Thyroid gland (tissue), 4 donors: ENCODE measurements at regions not wholly inside any gene's neighbourhood (a gene's known extent, or its start where the extent isn't known, plus 50 kb on each side); places are given as distances from the start of the nearest gene placed in this dataset.

Source experiments
- POLR2A ChIP-seq, 2 donors: fragments of 450-650 bp; IDR thresholded peaks; one replicate each; pipeline ENCODE4 v1.6.1; 2017; ENCODE audit warnings: antibody characterized with exemption in 2 of 2, mild to moderate bottlenecking in 2 of 2, moderate library complexity in 1 of 2
- TF ChIP-seq, protein P1 (sequence below), 6 experiments: fragments of 200-600 bp in 3 of 6; fragments of 450-650 bp in 3 of 6; sonication (generic) in 3 of 6; IDR thresholded peaks; one replicate each; pipeline ENCODE4 v1.5.1; 2016 to 2019; ENCODE audit warnings: antibody characterized with exemption in 6 of 6, mild to moderate bottlenecking in 2 of 6, inconsistent platforms in 1 of 6, moderate library complexity in 1 of 6

DNA sequence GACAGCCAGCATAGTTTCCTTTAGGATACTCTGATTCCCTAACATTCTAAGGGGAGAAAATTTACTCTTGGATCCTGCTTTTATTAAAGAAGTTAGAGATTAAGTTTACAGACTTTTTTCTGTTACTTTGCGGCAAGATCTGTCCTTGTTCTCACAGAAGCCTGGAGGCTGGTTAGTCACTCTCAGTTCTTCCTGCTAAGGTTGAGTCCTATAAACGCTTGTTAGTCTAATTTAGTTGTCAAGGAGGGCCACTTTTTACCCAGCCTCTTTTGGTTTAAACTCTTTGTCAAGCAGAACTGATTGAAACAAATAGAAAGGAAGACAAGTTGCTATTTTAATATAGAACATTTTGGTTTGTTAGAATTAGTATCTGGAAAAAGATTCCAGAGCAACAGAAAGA lies 89.7 kb downstream of the C21orf91 start:
- no peak for TF ChIP-seq POLR2A (IDR thresholded peaks at IDR 0.05)
- TF ChIP-seq, protein P1, sequence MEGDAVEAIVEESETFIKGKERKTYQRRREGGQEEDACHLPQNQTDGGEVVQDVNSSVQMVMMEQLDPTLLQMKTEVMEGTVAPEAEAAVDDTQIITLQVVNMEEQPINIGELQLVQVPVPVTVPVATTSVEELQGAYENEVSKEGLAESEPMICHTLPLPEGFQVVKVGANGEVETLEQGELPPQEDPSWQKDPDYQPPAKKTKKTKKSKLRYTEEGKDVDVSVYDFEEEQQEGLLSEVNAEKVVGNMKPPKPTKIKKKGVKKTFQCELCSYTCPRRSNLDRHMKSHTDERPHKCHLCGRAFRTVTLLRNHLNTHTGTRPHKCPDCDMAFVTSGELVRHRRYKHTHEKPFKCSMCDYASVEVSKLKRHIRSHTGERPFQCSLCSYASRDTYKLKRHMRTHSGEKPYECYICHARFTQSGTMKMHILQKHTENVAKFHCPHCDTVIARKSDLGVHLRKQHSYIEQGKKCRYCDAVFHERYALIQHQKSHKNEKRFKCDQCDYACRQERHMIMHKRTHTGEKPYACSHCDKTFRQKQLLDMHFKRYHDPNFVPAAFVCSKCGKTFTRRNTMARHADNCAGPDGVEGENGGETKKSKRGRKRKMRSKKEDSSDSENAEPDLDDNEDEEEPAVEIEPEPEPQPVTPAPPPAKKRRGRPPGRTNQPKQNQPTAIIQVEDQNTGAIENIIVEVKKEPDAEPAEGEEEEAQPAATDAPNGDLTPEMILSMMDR (IDR thresholded peaks at IDR 0.05), result no peak
